Gastroesophageal sphincter (tissue), 4 donors: ENCODE measurements at regions not wholly inside any gene's neighbourhood (a gene's known extent, or its start where the extent isn't known, plus 50 kb on each side); places are given as distances from the start of the nearest gene placed in this dataset.

Source experiments
- ATAC-seq: fragments of 150-250 bp; one replicate; pipeline ENCODE4 v1.9.1; 2016; ENCODE audit warnings: mild to moderate bottlenecking, moderate library complexity
- H3K27ac ChIP-seq, 4 donors: fragments of 200-600 bp; sonication (generic) in 3 of 4; 1 replicate in 3 of 4; 2 replicates in 1 of 4; pipeline ENCODE4 v1.5.1; 2016 to 2019
- H3K27me3 ChIP-seq: fragments of 200-600 bp; sonication (generic); one replicate; pipeline ENCODE4 v1.5.1; 2019
- H3K36me3 ChIP-seq, 2 donors: fragments of 200-600 bp; sonication (generic); one replicate each; pipeline ENCODE4 v1.5.1; 2019; ENCODE audit warnings: control low read depth in 1 of 2
- H3K4me1 ChIP-seq, 3 donors: fragments of 200-600 bp; sonication (generic); 1 replicate in 2 of 3; 2 replicates in 1 of 3; pipeline ENCODE4 v1.5.1; 2016 to 2019; ENCODE audit warnings: control low read depth in 2 of 3
- H3K4me3 ChIP-seq, 2 donors: fragments of 200-600 bp; sonication (generic); one replicate each; pipeline ENCODE4 v1.5.1; 2019; ENCODE audit warnings: mild to moderate bottlenecking in 1 of 2, moderate library complexity in 1 of 2
- H3K9me3 ChIP-seq, 3 donors: fragments of 200-600 bp; sonication (generic); one replicate each; pipeline ENCODE4 v1.5.1; 2017 to 2019; ENCODE audit warnings: control low read depth in 2 of 3
- CTCF ChIP-seq, 4 experiments: fragments of 200-600 bp in 2 of 4; fragments of 450-650 bp in 2 of 4; sonication (generic) in 1 of 4; IDR thresholded peaks; one replicate each; pipeline ENCODE4 v1.5.1; 2017 to 2019; ENCODE audit warnings: antibody characterized with exemption in 4 of 4, mild to moderate bottlenecking in 2 of 4, moderate library complexity in 2 of 4
- EP300 ChIP-seq: sonication (generic); formaldehyde crosslinking; IDR thresholded peaks from one replicate; pipeline ENCODE4 v1.6.1; 2017; ENCODE audit warnings: antibody characterized with exemption, mild to moderate bottlenecking
- POLR2A ChIP-seq, 2 donors: fragments of 450-650 bp; IDR thresholded peaks; one replicate each; pipeline ENCODE4 v1.6.1; 2017; ENCODE audit warnings: antibody characterized with exemption in 2 of 2, mild to moderate bottlenecking in 2 of 2, moderate library complexity in 1 of 2
- POLR2AphosphoS5 ChIP-seq: sonication (generic); formaldehyde crosslinking; IDR thresholded peaks from one replicate; pipeline ENCODE4 v1.6.1; 2017; ENCODE audit warnings: antibody characterized with exemption
- WGBS, 2 donors: methylation state at CpG; one replicate each; pipeline ENCODE4 v1.1.5; 2018; ENCODE audit warnings: low coverage in 1 of 2; 5-methylcytosine and 5-hydroxymethylcytosine counted together

GRCh38 chr7:138378741-138379559 lies 81.1 kb upstream of the TRIM24 start:
- TF ChIP-seq CTCF (IDR thresholded peaks at IDR 0.05), result no peak
- no peak for TF ChIP-seq POLR2A (IDR thresholded peaks at IDR 0.05)
- no peak for TF ChIP-seq EP300
- TF ChIP-seq POLR2AphosphoS5, result no peak
- H3K27me3 ChIP-seq, result no peaks in the 10 kb centered on the region
- 51 to 75% methylated on average over 2 to 7 of the region's 19 CpGs for WGBS, 2 donors
- H3K4me1 ChIP-seq, result no peaks in the 10 kb centered on the region
- no peaks in the 10 kb centered on the region for H3K36me3 ChIP-seq
- H3K4me3 ChIP-seq, result no peak overlapping the region
- no peak overlapping the region for H3K27ac ChIP-seq
- ATAC-seq, result no peak
- H3K9me3 ChIP-seq, result no peaks in the 10 kb centered on the region

DNA sequence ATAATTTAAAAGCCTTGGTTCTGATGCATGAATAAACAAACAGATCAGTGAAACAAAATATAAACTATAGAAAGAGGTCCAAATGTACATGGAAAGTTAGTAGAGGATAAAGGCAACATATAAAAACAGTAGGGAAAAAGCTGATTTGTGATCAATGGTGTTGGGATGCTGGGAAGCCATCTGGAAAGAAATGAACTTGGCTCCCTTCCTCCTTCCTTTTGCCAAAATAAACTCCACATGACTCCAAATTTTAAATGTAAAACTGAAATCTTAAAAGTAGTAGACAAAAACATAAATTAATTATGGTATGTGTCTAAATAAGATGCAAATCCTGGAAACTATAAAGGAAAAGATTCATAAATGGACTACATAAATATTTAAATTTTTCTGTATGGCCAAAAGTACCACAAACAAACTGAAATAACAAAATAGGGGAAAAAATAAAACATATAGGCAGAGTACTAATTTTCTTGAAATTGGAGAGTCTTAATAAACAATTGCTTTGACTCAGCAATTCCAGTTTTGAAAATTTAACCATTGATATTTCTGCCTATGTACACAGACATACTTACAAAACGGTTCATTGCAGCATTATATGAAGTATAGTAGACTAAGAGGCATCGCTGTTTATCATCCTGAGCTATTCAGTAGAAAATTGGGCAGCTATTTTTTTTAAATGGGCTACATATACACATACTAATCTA lies 77.0 kb upstream of the TRIM24 start:
- H3K4me1 ChIP-seq, result no peaks in the 10 kb centered on the region
- no peak overlapping the region for H3K27ac ChIP-seq
- H3K27me3 ChIP-seq, result no peaks in the 10 kb centered on the region
- no peak for ATAC-seq
- H3K4me3 ChIP-seq, result no peak overlapping the region
- 65 to 73% methylated on average over 2 of the region's 2 CpGs for WGBS, 2 donors
- no peaks in the 10 kb centered on the region for H3K9me3 ChIP-seq
- H3K36me3 ChIP-seq, result no peaks in the 10 kb centered on the region
- TF ChIP-seq POLR2A (IDR thresholded peaks at IDR 0.05) (no peak), CTCF (IDR thresholded peaks at IDR 0.05) (no peak), POLR2AphosphoS5 (no peak), EP300 (no peak)

DNA sequence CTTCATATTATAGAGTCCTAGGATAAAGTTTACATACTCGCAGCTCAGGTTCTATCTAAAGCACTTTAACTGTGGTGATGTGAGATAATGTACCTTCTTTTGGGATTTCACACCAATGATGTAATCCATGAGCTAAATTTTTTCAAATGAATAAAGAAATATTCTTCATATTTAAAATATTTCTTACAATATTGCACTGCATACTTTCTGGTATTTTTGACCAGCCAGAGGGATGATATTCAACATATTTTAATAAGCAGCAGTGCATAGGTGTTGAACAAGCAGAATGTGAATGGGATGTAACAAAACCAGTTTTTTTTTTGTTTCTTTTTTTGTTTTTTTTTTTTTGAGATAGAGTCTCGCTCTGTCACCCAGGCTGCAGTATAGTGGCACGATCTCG lies 73.2 kb upstream of the TRIM24 start:
- H3K9me3 ChIP-seq, result no peaks in the 10 kb centered on the region
- WGBS, 2 donors, result 83 to 98% methylated on average over 3 to 4 of the region's 4 CpGs
- no peak for ATAC-seq
- no peaks in the 10 kb centered on the region for H3K36me3 ChIP-seq
- H3K4me3 ChIP-seq, result no peak overlapping the region
- H3K4me1 ChIP-seq, result no peaks in the 10 kb centered on the region
- TF ChIP-seq POLR2A (IDR thresholded peaks at IDR 0.05), result no peak
- TF ChIP-seq EP300, result no peak
- no peak for TF ChIP-seq CTCF (IDR thresholded peaks at IDR 0.05)
- no peak for TF ChIP-seq POLR2AphosphoS5
- no peaks in the 10 kb centered on the region for H3K27me3 ChIP-seq
- H3K27ac ChIP-seq, result no peak overlapping the region

DNA sequence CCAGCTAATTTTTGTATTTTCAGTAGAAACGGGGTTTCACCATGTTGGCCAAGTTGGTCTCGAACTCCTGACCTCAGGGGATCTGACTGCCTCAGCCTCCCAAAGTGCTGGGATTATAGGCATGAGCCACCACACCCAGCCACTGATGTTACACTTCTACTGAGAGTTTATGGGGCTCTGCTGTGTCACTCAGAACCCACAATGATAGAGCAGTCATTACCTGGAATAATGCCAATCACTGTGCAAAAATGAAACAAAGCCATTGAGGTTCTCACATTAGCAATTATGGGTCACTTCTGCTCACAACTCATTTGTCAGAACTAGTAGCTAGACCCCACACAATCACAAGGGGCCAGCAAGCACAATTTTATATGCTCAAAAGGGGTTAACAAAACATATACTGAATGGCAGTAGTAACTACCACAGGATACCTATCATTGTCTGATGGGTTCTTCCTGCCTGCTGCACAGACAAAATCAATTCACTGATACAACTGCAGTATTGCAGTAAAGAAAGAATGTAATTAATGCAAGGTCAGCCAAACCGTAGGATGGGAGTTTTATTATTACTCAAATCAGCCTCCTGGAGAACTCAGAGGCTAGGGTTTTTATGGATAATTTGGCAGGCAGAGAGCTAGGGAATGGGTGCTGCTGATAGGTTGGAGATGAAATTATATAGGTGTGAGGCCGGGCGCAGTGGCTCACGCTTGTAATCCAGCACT lies 72.1 kb upstream of the TRIM24 start:
- 88 to 92% methylated on average over 4 to 6 of the region's 6 CpGs for WGBS, 2 donors
- H3K36me3 ChIP-seq, result no peaks in the 10 kb centered on the region

More for the DNA sequence above, 72.1 kb upstream of the TRIM24 start:
- no peaks in the 10 kb centered on the region for H3K4me1 ChIP-seq
- H3K27me3 ChIP-seq, result no peaks in the 10 kb centered on the region
- no peak for ATAC-seq
- H3K4me3 ChIP-seq, result no peak overlapping the region
- no peaks in the 10 kb centered on the region for H3K9me3 ChIP-seq
- H3K27ac ChIP-seq, result no peak overlapping the region
- TF ChIP-seq POLR2A (IDR thresholded peaks at IDR 0.05), result no peak
- TF ChIP-seq POLR2AphosphoS5, result no peak
- no peak for TF ChIP-seq EP300
